Cerebellar cortex (tissue), 1 donor: ENCODE measurements at regions not wholly inside any gene's neighbourhood (a gene's known extent, or its start where the extent isn't known, plus 50 kb on each side); places are given as distances from the start of the nearest gene placed in this dataset.
"Not testable (repeated sequence)": the region's sequence is repeated elsewhere in the genome, so short reads cannot be mapped to it uniquely, and the experiment has no call there.

Experiments
- DNase-seq: peaks from one replicate; pipeline ENCODE4 v3.0.0-alpha.2; 2015; ENCODE audit warnings: low spot score

GRCh38 chrX:80929251-80929650 is 119.6 kb upstream of the BRWD3 start:
- no peak for DNase-seq

DNA sequence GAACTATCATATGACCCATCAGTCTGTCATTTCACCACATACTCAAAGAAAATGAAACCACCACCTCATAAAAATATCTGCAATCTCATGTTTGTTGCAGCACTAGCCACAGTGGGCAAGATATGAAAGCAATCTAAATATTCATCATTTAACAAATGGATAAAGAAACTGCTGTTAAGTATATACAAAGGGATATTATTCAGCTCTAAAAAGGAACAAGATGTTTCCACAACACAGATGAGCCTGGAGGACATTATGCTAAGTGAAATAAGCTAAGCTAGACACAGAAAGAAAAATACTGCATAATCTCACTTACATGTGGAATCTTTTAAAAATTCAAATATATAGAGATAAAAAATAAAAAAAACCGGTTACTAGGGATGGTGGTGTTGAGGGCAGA is 108.2 kb upstream of the BRWD3 start:
- no peak for DNase-seq

GRCh38 chrX:80912351-80912750 is 102.7 kb upstream of the BRWD3 start:
- not testable (repeated sequence) for DNase-seq

DNA sequence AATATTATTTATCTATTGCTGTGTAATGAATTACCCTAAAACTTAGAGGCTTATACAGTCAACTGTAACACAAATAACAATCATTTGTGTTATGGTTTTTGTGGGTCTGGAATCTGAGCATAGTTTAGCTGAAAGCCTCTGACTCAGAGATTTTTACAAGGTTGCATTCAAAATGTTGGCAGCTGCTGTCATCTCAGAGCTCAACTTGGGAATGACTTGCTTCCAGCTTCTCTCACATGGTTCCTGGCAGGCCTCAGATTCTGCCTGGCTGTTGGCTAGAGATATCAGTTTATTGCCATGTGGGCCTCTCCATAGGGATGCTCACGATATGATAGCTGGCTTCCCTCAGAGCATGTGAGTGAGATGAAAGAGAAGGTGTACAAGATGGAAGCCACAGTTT is 70.2 kb upstream of the BRWD3 start:
- DNase-seq, result peak; percentile 64

- DNase-seq, result peak; percentile 64
Measured at GRCh38 chrX:80879143-80879542, 69.5 kb upstream of the BRWD3 start.

DNA sequence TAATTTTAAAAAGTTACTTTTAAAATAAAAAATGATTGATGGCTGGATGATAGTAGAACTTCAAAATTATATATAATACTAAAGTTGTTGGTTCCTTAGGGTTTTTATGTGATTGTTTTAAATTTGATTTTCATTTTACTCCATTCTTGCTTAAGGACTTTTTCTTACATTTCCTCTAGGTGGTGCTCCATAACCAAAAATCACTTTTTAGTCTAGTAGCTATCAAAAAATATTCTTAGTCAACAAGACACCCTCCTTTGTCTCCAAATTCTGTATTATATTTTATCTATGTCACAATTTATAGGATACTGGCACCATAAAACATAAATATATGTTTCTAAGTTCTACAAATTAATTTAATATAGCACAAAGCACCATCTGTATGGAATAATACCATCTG is 67.2 kb upstream of the BRWD3 start:
- DNase-seq, result peak; percentile 53
